GM19468 (cell line): ENCODE measurements at regions not wholly inside any gene's neighbourhood (a gene's known extent, or its start where the extent isn't known, plus 50 kb on each side); places are given as distances from the start of the nearest gene placed in this dataset.

Experiments used
- ATAC-seq: cut with Tn5 transposase; IDR thresholded peaks from one replicate; pipeline ENCODE4 v1.9.1; 2021; ENCODE audit warnings: mild to moderate bottlenecking, moderate library complexity, moderate number of reproducible peaks; ENCODE audit not compliant: unreplicated experiment; ENCODE audit errors: extremely low read depth

DNA sequence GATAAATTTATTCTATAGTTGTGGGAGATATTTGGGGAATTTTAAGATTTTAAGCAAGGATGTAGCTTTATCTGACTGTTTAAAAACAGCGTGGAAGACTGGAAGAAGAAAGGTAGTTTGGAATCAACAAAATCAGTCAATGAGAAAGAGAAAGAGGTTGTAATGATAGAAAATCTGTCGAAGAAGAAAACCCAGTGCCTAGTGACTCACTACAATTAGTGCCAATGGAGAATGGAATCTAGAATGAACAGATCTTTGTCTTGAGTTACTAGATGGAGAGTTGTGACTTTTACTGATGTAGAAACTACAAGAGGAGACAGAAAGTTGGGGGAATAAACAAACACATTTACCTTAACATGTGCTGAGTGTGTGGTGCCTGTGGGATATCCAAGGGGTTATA, 577.8 kb upstream of the NR5A2 start:
- no peak for ATAC-seq

DNA sequence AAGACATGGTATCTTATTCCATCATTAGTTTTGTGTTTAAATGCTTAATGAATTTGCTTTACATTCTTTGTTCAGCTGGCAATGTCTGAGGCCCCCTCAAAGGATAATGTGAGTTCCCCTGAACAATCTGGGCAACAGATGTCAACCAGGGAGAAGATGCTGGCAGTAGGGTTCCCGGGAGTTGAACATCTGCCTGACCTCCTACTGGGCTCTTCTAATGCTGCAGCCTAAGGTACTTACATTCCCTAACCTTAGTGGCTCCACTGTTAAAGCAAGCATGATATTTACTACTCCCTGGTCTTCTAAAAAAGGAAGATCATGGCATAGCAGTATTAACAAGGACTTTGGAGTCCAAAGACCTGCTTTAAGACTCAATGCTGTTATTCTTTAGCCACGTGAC, 574.9 kb upstream of the NR5A2 start:
- no peak for ATAC-seq

DNA sequence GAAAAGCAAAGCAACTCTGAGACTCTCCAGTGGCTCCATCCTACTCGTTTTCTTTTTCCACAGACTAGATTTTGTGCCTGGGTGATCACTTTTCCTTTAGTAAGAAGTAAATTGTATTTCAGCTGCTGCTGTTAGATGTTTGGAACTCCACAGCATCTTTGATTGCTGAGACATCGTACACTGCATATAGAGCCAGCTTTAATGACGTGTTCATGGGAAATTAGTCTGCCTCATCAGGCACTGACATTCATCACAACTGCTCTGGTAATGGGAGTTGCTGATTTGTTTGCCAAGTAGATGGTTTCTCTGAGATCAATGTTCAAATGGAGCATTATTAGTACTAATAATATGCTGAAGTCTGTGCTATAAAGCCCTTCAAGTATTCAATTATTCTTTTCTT, 573.8 kb upstream of the NR5A2 start:
- ATAC-seq = no peak

DNA sequence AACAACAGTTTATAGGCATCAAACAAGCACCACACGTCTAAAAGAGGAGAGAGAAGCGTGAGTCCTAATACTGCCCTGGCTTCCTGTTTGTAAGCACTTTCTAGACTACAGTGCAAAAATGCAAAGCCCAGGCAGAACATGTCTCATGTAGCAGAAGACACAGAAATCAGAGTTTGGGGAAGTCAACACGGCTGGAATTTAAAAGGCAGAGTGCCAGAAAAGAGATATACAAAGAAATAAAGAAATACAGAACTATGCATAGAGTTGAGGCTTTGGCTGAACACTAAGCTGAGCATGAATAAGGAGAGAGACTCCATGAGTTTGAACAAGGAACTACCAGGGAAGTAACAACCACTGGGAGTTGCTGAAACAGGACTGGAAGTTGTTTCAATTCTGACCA, 566.6 kb upstream of the NR5A2 start:
- ATAC-seq = no peak

DNA sequence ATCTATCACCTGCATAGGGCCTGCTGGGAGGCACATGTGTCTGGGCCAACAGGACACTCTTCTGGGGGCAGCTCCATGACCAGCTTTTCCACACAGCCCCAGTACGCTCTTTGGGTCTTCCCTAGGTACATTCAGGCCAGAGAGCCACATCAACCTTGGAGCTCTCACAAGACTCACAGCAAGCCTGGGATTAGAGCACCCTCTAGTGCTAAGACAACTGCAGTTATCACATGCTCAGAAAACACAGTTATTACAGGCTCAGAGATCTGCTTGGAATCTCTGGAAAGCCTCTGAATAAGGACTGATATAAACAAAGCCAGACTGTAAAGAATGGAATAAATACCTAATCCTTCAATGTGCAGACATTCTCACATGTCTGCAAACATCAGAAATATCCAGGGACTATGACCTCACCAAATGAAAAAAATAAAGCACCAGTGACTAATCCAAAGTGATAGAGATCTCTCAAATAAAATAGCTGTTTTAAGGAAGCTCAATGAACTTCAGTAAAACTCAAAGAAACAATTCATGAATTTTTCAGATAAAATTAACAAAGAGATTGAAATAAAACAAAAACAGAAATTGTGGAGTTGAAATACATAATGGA, 563.9 kb upstream of the NR5A2 start:
- ATAC-seq = peak; percentile 42

DNA sequence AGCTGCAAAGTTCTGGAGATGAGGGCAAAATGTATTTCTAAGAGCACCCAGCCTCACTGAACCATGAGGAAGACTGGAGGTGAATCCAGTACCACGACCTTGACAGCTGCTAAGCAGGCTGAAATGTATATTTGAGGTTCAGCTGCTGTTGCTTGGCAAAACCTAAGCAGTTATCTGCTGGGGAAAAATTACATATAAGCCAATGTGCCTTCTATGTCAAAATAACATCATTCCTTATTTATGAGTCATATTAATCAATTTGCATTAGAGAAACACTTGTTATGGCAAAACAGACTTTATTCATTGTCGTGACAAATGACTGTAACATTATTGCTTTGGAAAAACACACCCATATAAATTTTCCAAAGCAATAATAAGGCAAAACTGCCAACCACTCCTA, 560.5 kb upstream of the NR5A2 start:
- ATAC-seq = no peak

DNA sequence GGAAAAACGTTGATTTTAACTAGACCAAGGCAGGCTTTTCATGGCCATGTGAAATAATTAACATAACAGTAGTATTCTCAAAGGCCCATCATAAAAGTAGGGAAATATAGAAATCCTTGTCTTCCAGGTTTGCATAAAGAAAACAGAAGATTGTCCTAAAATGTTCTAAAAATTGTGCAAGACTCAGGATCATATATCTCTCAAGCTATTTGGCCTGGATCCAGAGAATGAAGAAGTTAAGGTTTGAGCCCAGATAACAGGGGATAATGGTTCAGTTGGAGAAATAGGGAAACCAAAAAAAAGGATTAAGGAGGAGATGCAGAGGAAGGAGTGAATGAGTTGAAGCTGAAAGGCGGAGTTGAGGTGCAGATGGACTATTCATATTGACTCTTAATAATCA, 555.5 kb upstream of the NR5A2 start:
- ATAC-seq = no peak

DNA sequence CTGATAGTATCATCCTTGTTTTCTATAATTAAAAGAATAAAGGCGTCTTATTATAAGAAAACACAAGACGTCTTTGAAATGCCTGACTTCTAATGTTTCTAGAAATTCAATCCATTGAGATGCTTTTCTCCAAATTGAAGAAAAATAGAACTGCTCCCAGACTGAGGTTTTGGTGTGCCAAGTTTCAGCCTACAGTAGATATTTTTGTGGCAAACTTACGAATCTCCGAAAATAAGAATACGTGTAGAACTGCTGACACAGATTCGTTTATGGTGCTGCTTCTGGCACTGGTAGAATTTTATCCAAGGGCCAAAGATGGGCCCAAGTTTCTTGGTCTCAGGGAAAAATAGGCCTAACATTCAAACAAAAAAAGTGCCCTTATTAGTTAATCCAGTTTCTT, 554.5 kb upstream of the NR5A2 start:
- ATAC-seq = no peak

DNA sequence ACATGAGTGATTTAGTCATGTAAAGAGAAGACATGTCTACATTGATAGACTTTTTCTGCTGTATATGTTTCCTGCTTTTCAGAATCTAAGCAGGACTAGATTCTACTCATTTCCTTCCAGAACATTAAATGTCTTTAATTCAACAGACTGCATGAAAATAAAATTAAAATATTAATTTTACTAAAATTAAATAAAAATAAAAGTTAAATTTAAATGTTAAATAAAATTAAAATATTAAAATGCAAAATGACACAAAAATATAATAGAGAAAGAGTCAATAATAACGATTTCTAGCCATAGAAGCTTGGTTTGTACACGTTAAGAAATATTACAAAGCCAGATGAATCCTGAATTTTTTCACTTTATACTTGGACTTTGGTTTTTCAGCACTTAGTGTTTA, 552.8 kb upstream of the NR5A2 start:
- ATAC-seq = no peak

DNA sequence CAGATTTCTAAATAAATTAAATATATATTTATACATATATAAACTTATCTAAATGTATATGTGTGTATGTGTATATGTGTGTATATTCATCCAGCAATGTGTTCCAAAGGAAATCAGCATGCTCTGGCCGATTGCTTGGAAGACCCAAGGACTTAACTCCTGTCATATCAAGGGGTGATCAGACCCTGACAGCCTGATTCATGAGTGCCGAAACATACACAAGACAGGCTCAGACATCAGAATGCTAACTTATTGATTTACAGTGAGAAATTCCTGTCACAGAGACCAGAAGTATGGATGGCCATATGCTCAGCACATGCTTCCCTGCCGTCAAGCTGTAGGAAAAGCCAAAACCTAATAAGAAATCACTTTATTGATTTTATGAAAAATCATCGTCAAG, 545.1 kb upstream of the NR5A2 start:
- no peak for ATAC-seq

DNA sequence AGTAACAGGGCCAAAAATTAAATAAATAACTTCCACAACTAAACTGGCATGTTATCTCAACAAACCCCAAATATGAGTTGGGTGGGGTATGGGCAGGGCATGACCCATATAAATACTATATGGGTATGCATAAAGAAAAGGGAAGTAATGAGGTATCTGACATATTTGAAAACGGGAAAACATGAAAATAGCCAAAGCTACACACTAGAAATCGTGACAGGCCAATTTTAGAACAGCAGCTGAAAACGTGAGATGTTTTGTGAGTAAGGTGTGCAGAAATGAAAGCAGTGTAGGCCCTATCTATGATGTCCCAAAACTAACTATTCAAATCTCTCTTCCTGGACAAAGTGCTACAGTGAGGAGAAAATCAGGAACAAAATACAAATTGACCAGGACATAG, 537.9 kb upstream of the NR5A2 start:
- no peak for ATAC-seq

DNA sequence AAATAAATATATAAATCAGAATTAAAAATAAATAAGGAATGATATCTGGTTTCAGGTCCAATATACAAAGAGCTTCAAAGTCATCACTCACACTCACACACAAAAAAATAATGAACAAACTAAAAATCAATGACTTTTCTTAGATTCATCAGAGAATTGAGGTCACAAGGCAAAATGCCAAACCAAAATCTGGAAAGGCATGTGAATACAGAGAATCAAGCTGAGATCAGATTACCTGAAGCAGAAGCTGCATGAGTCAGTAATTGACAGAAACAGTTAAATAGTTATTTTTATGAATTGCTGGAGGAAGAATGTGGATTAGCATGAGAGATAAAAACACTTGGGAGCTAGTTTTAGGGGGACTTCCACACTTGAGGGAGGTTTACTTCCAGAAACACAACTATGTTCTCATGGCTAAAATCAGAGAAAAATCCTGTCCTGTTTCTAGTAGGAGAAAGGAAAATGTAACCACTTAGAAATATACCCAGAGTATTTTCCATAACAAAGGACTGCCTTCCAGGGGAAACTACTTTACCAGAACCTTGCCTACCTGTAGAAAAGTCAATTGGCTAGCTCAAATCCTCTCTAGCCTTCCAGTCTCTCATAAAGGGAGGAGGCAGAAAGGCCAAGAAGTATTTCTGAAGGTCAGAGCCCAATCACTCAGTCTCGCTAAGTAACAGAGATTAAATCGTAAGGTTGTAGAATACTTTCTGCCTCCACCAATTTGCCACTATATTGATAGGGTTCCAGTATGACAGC, 536.6 kb upstream of the NR5A2 start:
- no peak for ATAC-seq

DNA sequence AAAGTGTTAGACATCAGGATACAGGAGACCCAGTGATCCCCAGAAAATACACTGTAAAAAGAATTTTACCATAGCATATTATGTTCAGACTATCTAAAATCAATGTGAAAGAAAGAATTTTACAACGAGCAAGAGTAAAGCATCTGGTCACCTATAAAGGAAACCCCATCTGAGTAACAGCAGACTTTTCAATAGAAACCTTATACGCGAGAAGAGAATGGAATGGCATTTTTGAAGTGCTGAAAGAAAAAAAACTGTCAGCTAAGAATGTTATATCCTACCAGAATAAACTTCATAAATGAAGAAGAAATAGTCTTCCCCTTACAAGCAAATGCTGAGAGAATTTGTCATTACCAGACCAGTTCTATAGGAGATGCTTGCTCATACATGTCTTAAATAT, 532.1 kb upstream of the NR5A2 start:
- ATAC-seq = no peak

DNA sequence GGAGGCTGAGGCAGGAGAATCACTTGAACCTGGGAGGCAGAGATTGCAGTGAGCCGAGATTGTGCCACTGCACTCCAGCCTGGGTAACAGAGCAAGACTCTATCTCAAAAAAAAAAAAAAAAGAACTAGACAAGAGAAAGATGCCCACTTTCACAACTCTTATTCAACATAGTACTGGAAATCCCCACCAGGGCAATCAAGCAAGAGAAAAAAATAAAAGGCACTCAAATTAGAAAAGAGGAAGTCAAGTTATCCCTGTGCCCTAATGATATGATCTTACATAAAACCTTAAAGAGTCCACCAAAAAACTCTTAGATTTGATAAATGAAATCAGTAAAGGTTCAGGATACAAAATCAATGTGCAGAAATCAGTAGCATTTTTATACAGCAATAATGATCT, 528.7 kb upstream of the NR5A2 start:
- ATAC-seq = peak; percentile 65

DNA sequence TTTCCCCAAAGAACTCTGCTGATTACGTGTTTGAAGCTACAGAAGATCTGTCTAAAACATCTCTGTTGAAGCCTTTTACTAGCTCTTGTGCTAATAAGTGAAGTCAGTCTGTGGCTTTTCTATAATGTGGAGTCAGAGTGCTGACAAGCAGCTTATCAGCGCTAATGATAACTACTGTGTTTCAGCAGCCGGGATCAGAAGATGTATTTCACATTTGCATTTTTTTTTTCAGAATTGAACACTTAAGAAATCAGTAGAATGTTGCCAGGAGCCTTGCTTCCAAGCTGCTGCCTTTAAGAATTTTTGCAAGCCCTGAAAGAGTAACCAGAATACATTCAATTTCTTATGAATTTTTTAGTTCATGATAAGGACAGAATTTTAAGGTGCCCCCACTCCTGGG, 519.4 kb upstream of the NR5A2 start:
- no peak for ATAC-seq

DNA sequence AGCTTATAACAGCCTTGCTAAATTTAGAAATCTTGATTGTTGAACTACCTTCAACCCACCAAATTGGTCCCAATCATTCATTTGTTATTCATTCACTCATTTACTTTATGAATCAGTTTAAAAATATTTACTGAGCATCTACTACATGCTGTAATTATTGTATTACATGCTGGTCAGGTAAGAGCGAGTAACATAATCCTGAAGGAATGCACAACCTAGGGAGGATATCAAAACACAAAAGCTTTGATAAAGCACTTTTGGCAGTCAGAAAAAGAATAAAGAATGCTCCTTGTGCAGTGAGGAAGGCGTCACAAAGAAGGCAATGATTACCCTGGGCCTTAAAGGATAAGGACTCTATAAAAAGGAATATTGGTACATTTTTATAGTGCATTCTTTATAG, 518.9 kb upstream of the NR5A2 start:
- no peak for ATAC-seq

DNA sequence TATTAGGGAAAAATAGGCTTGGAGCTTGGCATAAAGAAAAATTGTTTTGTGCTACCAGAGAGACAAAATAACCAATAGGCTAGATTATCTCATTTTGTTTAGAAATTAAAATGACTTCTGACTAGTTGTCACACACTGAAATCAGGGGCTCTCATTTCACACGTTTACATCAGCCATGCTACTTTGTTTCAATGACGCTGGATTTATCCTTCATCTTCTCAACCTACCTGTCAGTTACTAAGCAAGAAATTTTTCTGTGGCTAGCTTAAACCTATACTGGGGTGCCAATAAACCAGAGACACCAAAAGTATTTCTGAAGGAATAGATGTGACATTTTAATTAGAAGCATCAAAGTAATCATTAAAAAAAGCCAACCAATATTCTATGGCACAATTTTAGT, 518.1 kb upstream of the NR5A2 start:
- ATAC-seq = no peak

DNA sequence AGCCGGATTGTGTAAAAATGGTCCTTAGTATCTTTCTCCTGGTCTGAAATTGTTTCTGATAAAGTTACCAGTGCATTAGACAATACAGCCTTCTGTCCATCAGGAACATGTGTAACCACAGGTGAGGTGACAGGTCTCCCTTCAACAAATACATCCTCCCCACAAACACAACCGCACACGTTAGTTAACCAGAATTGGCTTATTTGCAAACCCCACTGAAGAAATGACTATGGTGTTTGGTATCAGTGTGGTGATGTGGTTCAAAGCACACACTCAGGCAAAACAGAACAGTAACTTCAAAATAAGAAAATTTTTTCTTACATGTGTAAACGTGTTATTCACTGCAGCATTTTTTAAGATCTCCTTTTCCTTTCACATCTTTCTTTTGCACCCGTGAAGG, 517.2 kb upstream of the NR5A2 start:
- ATAC-seq = peak; percentile 95

DNA sequence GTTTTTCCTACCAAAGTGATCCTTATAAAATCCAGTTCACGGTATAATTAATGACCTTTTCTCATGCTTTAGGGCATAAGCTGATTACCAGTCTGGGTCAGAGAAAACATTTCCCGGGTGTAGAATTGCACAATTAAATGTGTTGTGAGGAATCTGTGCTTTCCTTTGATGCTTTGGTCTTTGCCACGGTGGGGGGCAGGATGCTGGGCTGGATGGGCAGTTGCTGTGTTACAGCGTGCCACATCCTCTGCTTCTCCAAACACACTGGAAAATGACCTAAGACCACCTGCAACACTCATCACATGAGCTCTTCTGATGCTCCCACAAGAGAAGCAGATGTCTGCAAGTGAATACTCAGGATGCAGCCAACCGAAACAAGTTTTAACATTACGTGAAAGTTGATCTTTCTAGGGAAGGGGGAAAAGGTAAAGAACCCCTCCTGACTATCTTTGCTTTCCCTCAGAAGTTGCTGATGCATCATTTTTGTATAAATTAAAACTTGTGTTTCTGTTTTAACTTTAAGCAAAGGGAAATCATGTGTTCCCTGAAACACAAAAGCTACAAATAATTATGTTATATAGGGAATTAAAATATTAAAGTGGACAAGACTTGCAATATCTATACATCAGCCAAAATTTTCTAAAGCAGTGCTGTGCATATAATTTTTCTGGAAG, 515.3 kb upstream of the NR5A2 start:
- no peak for ATAC-seq

DNA sequence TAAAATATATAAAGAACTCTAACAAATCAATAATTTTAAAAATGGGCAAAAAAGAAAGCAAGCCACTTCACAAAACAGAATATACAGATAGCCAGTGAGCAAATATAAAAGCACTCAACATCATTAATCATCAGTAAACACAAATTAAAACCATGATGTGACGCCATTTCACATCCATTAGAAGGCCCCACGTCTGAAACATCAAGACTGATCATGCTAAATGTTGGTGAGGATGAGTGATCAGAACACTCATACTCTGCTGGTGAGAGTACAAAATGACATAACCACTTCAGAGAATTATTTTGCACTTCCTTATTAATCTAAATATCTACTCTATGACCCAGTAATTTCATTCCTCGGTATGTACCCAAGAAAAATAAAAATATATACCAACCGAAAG, 512.2 kb upstream of the NR5A2 start:
- ATAC-seq = no peak

DNA sequence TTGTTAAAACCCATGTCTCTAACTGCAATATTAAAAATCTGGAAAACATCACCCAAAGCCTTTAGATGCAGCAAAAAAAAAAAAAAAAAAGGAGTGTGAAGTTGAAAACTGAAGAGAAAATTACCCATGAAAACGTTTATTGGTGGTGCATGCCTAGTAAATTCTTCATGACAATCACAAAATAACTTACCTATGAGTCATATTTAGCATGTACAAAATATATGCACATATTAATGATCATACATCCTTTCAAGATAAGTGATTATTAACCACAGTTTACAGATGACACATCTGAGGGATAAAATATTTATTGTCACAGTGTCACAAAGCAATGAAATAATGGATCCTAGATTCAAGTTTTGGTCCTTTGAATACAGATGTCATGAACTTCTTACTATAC, 505.2 kb upstream of the NR5A2 start:
- ATAC-seq = no peak

DNA sequence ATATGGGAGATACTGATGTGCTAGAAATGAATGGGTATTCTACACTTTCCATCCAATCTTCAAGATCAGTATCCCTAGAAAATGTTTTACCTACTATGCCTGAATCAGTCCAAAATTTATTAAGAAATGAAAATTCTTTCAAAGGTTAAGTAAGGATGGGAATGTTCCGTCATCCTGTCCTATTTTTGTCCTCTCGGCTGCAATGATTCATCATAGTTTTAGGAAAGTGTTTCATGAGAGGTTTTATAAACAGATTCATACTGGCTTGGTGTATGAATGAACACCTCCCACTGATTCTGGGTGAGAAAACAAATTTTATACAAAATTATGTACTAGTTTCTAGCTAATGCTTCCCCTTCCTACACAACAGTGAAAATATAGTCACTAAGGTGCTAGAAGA, 504.6 kb upstream of the NR5A2 start:
- ATAC-seq = no peak
